ENCODE measurements at regions not wholly inside any gene's neighbourhood (a gene's known extent, or its start where the extent isn't known, plus 50 kb on each side); places are given as distances from the start of the nearest gene placed in this dataset.

DNA sequence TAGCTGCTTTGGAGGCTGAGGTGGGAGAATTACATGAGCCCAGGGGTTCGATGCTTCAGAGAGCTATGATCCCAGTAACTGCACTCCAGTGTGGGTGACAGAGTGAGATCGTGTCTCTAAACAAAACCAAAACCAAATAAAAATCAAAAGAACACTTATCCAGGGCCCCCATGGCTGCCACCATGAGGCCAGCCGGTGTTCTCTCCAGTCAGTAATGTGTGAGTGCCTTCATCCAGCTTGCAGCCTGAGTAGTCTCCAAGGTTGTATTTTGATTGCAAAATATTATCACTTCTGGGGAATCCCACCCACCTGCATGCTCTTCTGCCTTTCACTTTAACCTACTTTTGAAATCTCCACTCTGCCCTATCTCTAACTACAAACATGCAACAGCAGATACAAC is 221.0 kb upstream of the WSB1 start:
- no peaks in the 10 kb centered on the region for H3K36me3 ChIP-seq (ENCODE audit: control insufficient read depth, insufficient read depth, low read length)
- H3K9ac ChIP-seq (ENCODE audit: low read length): no peak overlapping the region
- no peak overlapping the region for H3K27ac ChIP-seq (ENCODE audit: low read depth, low read length)
- no peak overlapping the region for H3K4me3 ChIP-seq (ENCODE audit: low read length)
- H3K4me1 ChIP-seq (ENCODE audit: control insufficient read depth, insufficient read depth, low read length): no peaks in the 10 kb centered on the region
- no peaks in the 10 kb centered on the region for H3K27me3 ChIP-seq (ENCODE audit: control insufficient read depth, insufficient read depth, low read length)

DNA sequence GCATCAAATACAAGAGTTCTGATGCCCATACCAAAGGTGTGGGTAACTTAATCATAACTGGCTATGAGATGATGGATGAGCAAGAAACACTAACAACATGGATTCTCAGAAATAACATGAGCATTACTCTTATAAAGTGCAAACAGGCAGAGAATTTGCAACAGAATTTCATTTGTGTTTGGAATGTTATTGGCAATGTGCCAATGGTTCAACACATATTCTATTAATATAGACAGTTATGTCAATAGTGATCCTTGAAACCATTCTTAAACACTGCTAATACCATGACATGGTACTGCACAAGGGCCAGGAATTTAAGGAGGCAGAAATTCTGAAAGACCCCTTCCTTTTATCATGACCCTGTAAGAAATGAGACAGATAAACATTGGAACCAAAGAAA is 217.1 kb upstream of the WSB1 start:
- Histone ChIP-seq H3K4me1 (ENCODE audit: control insufficient read depth, insufficient read depth, low read length) (no peaks in the 10 kb centered on the region), H3K9ac (ENCODE audit: low read length) (no peak overlapping the region), H3K36me3 (ENCODE audit: control insufficient read depth, insufficient read depth, low read length) (no peaks in the 10 kb centered on the region), H3K27ac (ENCODE audit: low read depth, low read length) (no peak overlapping the region), H3K27me3 (ENCODE audit: control insufficient read depth, insufficient read depth, low read length) (no peaks in the 10 kb centered on the region), H3K4me3 (ENCODE audit: low read length) (no peak overlapping the region)

- Histone ChIP-seq H3K9ac (ENCODE audit: low read length) (no peak overlapping the region), H3K27ac (ENCODE audit: low read depth, low read length) (no peak overlapping the region), H3K4me3 (ENCODE audit: low read length) (no peak overlapping the region), H3K27me3 (ENCODE audit: control insufficient read depth, insufficient read depth, low read length) (no peaks in the 10 kb centered on the region), H3K4me1 (ENCODE audit: control insufficient read depth, insufficient read depth, low read length) (no peaks in the 10 kb centered on the region), H3K36me3 (ENCODE audit: control insufficient read depth, insufficient read depth, low read length) (no peaks in the 10 kb centered on the region)
These were observed 215.6 kb upstream of the WSB1 start for GRCh38 chr17:27078296-27078695.

GRCh38 chr17:27079660-27080059 is 214.3 kb upstream of the WSB1 start:
- Histone ChIP-seq H3K36me3 (ENCODE audit: control insufficient read depth, insufficient read depth, low read length) (no peaks in the 10 kb centered on the region), H3K27ac (ENCODE audit: low read depth, low read length) (no peak overlapping the region), H3K4me3 (ENCODE audit: low read length) (no peak overlapping the region), H3K27me3 (ENCODE audit: control insufficient read depth, insufficient read depth, low read length) (no peaks in the 10 kb centered on the region), H3K9ac (ENCODE audit: low read length) (no peak overlapping the region), H3K4me1 (ENCODE audit: control insufficient read depth, insufficient read depth, low read length) (no peaks in the 10 kb centered on the region)

GRCh38 chr17:27081002-27081638 is 212.8 kb upstream of the WSB1 start:
- H3K27me3 ChIP-seq (ENCODE audit: control insufficient read depth, insufficient read depth, low read length): no peaks in the 10 kb centered on the region
- no peak overlapping the region for H3K27ac ChIP-seq (ENCODE audit: low read depth, low read length)
- no peaks in the 10 kb centered on the region for H3K36me3 ChIP-seq (ENCODE audit: control insufficient read depth, insufficient read depth, low read length)
- no peaks in the 10 kb centered on the region for H3K4me1 ChIP-seq (ENCODE audit: control insufficient read depth, insufficient read depth, low read length)
- H3K9ac ChIP-seq (ENCODE audit: low read length): no peak overlapping the region
- H3K4me3 ChIP-seq (ENCODE audit: low read length): no peak overlapping the region

DNA sequence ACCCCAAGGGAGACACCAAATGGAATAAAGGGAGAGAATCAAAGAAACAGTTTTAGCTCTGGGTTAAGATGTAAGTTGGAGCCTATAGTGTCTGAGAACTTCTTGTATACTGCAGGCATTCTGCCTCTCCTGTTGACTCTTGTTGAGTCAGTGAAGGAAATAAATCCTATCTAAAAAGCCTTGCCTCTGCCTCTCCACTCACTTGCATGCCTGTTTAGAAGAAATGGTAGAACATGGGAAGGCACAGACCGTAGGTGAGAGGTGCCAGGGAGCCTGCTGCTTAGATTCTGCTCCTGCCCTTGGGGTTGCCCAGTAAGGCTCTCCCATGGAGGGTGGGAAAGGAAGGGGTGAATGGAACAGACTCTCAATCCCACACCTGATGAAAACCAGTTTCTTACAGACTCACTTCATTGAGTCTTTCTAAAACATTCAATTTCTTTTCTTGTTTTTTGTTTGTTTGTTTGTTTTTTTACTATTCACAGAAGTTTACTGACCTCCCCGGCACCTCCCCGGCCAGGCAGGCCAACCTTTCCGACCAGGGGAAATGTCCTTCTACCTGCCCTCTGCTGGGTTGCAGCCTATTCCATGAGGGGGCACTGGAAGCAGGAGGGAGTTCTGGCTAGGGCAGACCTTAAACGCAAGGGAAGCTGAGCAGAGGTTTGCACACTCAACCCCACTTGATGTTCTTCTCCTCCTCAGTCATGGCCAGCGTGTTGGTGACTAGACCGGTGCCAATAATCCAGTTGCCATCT is 211.7 kb upstream of the WSB1 start:
- Histone ChIP-seq H3K4me1 (ENCODE audit: control insufficient read depth, insufficient read depth, low read length) (no peaks in the 10 kb centered on the region), H3K9ac (ENCODE audit: low read length) (no peak overlapping the region), H3K27me3 (ENCODE audit: control insufficient read depth, insufficient read depth, low read length) (no peaks in the 10 kb centered on the region), H3K4me3 (ENCODE audit: low read length) (no peak overlapping the region), H3K36me3 (ENCODE audit: control insufficient read depth, insufficient read depth, low read length) (no peaks in the 10 kb centered on the region), H3K27ac (ENCODE audit: low read depth, low read length) (no peak overlapping the region)

GRCh38 chr17:27082775-27083154 is 211.1 kb upstream of the WSB1 start:
- Histone ChIP-seq H3K27me3 (ENCODE audit: control insufficient read depth, insufficient read depth, low read length) (no peaks in the 10 kb centered on the region), H3K36me3 (ENCODE audit: control insufficient read depth, insufficient read depth, low read length) (no peaks in the 10 kb centered on the region)

GRCh38 chr17:27083408-27084185 is 210.3 kb upstream of the WSB1 start:
- Histone ChIP-seq H3K27ac (ENCODE audit: low read depth, low read length) (no peak overlapping the region), H3K9ac (ENCODE audit: low read length) (no peak overlapping the region), H3K36me3 (ENCODE audit: control insufficient read depth, insufficient read depth, low read length) (no peaks in the 10 kb centered on the region), H3K4me1 (ENCODE audit: control insufficient read depth, insufficient read depth, low read length) (no peaks in the 10 kb centered on the region), H3K4me3 (ENCODE audit: low read length) (no peak overlapping the region), H3K27me3 (ENCODE audit: control insufficient read depth, insufficient read depth, low read length) (no peaks in the 10 kb centered on the region)

More at GRCh38 chr17:27082775-27083154, 211.1 kb upstream of the WSB1 start:
- H3K4me1 ChIP-seq (ENCODE audit: control insufficient read depth, insufficient read depth, low read length): no peaks in the 10 kb centered on the region
- no peak overlapping the region for H3K27ac ChIP-seq (ENCODE audit: low read depth, low read length)
- H3K4me3 ChIP-seq (ENCODE audit: low read length): no peak overlapping the region
- H3K9ac ChIP-seq (ENCODE audit: low read length): no peak overlapping the region

DNA sequence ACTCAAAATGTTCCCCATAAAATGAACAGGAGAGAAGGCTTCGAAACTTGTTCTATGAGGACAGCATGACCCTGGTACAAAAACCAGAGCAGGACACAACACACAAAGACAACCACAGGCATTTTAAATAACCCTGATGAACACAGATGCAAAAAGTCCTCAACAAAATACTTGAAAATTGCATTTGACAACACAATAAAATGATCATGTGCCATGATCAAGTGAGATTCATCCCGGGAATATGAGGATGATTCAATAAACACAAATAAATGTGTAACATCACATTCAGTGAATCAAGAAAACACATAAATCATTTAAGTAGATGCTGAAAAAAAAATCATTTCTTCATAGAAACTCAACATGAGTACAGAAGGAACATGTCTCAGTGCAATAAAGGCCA is 208.4 kb upstream of the WSB1 start:
- Histone ChIP-seq H3K36me3 (ENCODE audit: control insufficient read depth, insufficient read depth, low read length) (no peaks in the 10 kb centered on the region), H3K4me3 (ENCODE audit: low read length) (no peak overlapping the region), H3K9ac (ENCODE audit: low read length) (no peak overlapping the region), H3K27me3 (ENCODE audit: control insufficient read depth, insufficient read depth, low read length) (no peaks in the 10 kb centered on the region), H3K27ac (ENCODE audit: low read depth, low read length) (no peak overlapping the region), H3K4me1 (ENCODE audit: control insufficient read depth, insufficient read depth, low read length) (no peaks in the 10 kb centered on the region)

DNA sequence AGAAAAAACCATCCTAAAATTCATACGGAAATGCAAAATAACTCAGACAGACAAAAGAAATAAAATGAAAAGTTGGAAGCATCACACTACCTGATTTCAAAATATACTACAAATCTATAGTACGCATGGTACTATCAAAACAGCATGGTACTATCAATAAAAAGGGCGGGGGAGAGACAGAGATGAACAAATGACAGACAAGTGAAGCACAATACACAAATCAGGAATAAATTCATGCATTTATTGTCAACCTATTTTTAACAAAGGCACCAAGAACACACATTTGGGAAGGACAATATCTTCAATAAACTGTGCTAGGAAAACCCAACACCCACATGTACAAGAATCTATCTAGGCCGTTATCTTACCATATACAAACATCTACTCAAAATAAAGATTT is 207.4 kb upstream of the WSB1 start:
- H3K4me1 ChIP-seq (ENCODE audit: control insufficient read depth, insufficient read depth, low read length): no peaks in the 10 kb centered on the region
- no peak overlapping the region for H3K27ac ChIP-seq (ENCODE audit: low read depth, low read length)
- no peaks in the 10 kb centered on the region for H3K27me3 ChIP-seq (ENCODE audit: control insufficient read depth, insufficient read depth, low read length)
- H3K4me3 ChIP-seq (ENCODE audit: low read length): no peak overlapping the region
- H3K36me3 ChIP-seq (ENCODE audit: control insufficient read depth, insufficient read depth, low read length): no peaks in the 10 kb centered on the region
- no peak overlapping the region for H3K9ac ChIP-seq (ENCODE audit: low read length)

GRCh38 chr17:27087935-27088766 is 205.8 kb upstream of the WSB1 start:
- Histone ChIP-seq H3K9ac (ENCODE audit: low read length) (no peak overlapping the region), H3K4me1 (ENCODE audit: control insufficient read depth, insufficient read depth, low read length) (no peaks in the 10 kb centered on the region), H3K27ac (ENCODE audit: low read depth, low read length) (no peak overlapping the region), H3K36me3 (ENCODE audit: control insufficient read depth, insufficient read depth, low read length) (no peaks in the 10 kb centered on the region), H3K4me3 (ENCODE audit: low read length) (no peak overlapping the region), H3K27me3 (ENCODE audit: control insufficient read depth, insufficient read depth, low read length) (no peaks in the 10 kb centered on the region)

DNA sequence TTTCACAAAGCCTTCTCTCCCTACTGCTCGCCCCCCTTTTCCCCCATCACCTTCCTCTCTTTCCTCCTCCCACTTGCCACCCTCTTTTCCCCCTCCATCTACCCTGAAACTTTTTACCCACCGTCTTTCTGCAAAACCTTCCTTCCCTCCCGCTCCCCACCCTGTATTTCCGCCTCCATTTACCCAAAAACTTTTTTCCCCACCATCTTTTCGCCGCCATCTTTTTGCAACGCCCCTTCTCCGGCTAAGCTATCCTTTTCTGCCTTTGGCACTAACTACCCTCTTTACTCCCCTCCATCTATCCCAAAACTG is 205.2 kb upstream of the WSB1 start:
- Histone ChIP-seq H3K27me3 (ENCODE audit: control insufficient read depth, insufficient read depth, low read length) (no peaks in the 10 kb centered on the region), H3K9ac (ENCODE audit: low read length) (no peak overlapping the region), H3K4me1 (ENCODE audit: control insufficient read depth, insufficient read depth, low read length) (no peaks in the 10 kb centered on the region), H3K36me3 (ENCODE audit: control insufficient read depth, insufficient read depth, low read length) (no peaks in the 10 kb centered on the region), H3K4me3 (ENCODE audit: low read length) (no peak overlapping the region), H3K27ac (ENCODE audit: low read depth, low read length) (no peak overlapping the region)
